OCI-LY1 (cell line): ENCODE measurements at regions not wholly inside any gene's neighbourhood (a gene's known extent, or its start where the extent isn't known, plus 50 kb on each side); places are given as distances from the start of the nearest gene placed in this dataset.

Experiments
- CTCF ChIP-seq: fragments of 200-600 bp; sonication (generic), shearing (Covaris generic); IDR thresholded peaks from 2 replicates; pipeline ENCODE4 v1.5.1; 2017; ENCODE audit warnings: mild to moderate bottlenecking, antibody characterized with exemption, low read length, moderate library complexity, mixed read lengths
- EZH2 ChIP-seq: fragments of 200-600 bp; sonication (generic), shearing (Covaris generic); IDR thresholded peaks from 2 replicates; pipeline ENCODE4 v1.8.0; 2017; ENCODE audit warnings: borderline replicate concordance, mixed run types, mild to moderate bottlenecking, antibody characterized with exemption, low read length, moderate library complexity, mixed read lengths

- no peak for TF ChIP-seq CTCF
- TF ChIP-seq EZH2, result no peak
These were observed 79.8 kb upstream of the ADTRP start for GRCh38 chr6:11858439-11858838.
